Brain microvascular endothelial cell (primary cell): ENCODE measurements at regions not wholly inside any gene's neighbourhood (a gene's known extent, or its start where the extent isn't known, plus 50 kb on each side); places are given as distances from the start of the nearest gene placed in this dataset.

Experiments
- DNase-seq: peaks from one replicate; pipeline ENCODE4 v3.0.0-alpha.2; 2020
- H3K27ac ChIP-seq: fragments of 250-450 bp; sonication (Bioruptor Pico); 2 replicates; pipeline ENCODE4 v1.5.1; 2020; ENCODE audit warnings: mild to moderate bottlenecking, moderate library complexity
- H3K27me3 ChIP-seq: fragments of 250-450 bp; sonication (Bioruptor Pico); replicated peaks from 2 replicates; pipeline ENCODE4 v1.5.1; 2020; ENCODE audit warnings: mild to moderate bottlenecking
- H3K36me3 ChIP-seq: fragments of 250-450 bp; sonication (Bioruptor Pico); replicated peaks from 2 replicates; pipeline ENCODE4 v1.5.1; 2020; ENCODE audit warnings: mild to moderate bottlenecking
- H3K4me3 ChIP-seq: 2 replicates; pipeline ENCODE4 v1.5.1; 2011; ENCODE audit warnings: low read depth, mild to moderate bottlenecking, control low read depth, low read length, moderate library complexity
- CTCF ChIP-seq: IDR thresholded peaks from 2 replicates; pipeline ENCODE4 v1.5.1; 2011; ENCODE audit warnings: low read depth, mild to moderate bottlenecking, moderate library complexity, low read length, control low read depth, inconsistent platforms; ENCODE audit errors: missing control alignments
- in situ Hi-C: cut with HindIII; loops from 2 replicates; pipeline ENCODE4 v1.10.0; 2017; ENCODE audit warnings: low sequenced_read_pairs, low pct_ligation_motif_present

GRCh38 chr9:27800692-27801370, 227.6 kb upstream of the C9orf72 start:
- no peaks in the 10 kb centered on the region for H3K36me3 ChIP-seq
- H3K27me3 ChIP-seq, result no peaks in the 10 kb centered on the region
- no peak overlapping the region for H3K27ac ChIP-seq
- no peak for DNase-seq
- TF ChIP-seq CTCF, result no peak
- in situ Hi-C loops, result no loop called here
- H3K4me3 ChIP-seq, result no peak overlapping the region

GRCh38 chr9:27801545-27801944, 228.3 kb upstream of the C9orf72 start:
- TF ChIP-seq CTCF, result no peak
- in situ Hi-C loops, result no loop called here
- no peak overlapping the region for H3K4me3 ChIP-seq
- DNase-seq, result no peak
- H3K36me3 ChIP-seq, result no peaks in the 10 kb centered on the region
- no peaks in the 10 kb centered on the region for H3K27me3 ChIP-seq
- H3K27ac ChIP-seq, result no peak overlapping the region

- Histone ChIP-seq H3K27me3 (no peaks in the 10 kb centered on the region), H3K36me3 (no peaks in the 10 kb centered on the region), H3K27ac (no peak overlapping the region), H3K4me3 (no peak overlapping the region)
- no peak for TF ChIP-seq CTCF
- no peak for DNase-seq
- in situ Hi-C loops, result no loop called here
Measured at GRCh38 chr9:27802418-27802817, 229.1 kb upstream of the C9orf72 start.

- in situ Hi-C loops, result no loop called here
- no peak overlapping the region for H3K4me3 ChIP-seq
- no peak for DNase-seq
- H3K27ac ChIP-seq, result no peak overlapping the region
- H3K27me3 ChIP-seq, result no peaks in the 10 kb centered on the region
- H3K36me3 ChIP-seq, result no peaks in the 10 kb centered on the region
- TF ChIP-seq CTCF, result no peak
Measured at GRCh38 chr9:27808864-27809263, 235.6 kb upstream of the C9orf72 start.

GRCh38 chr9:27817747-27818146, 244.5 kb upstream of the C9orf72 start:
- in situ Hi-C loops, result no loop called here
- DNase-seq, result no peak
- no peak overlapping the region for H3K27ac ChIP-seq
- no peak for TF ChIP-seq CTCF
- H3K36me3 ChIP-seq, result no peaks in the 10 kb centered on the region
- no peaks in the 10 kb centered on the region for H3K27me3 ChIP-seq
- H3K4me3 ChIP-seq, result no peak overlapping the region

GRCh38 chr9:27818348-27818747, 245.1 kb upstream of the C9orf72 start:
- no peak for TF ChIP-seq CTCF
- no peak for DNase-seq
- no peaks in the 10 kb centered on the region for H3K27me3 ChIP-seq
- H3K4me3 ChIP-seq, result no peak overlapping the region
- H3K27ac ChIP-seq, result no peak overlapping the region
- in situ Hi-C loops, result no loop called here
- no peaks in the 10 kb centered on the region for H3K36me3 ChIP-seq
